GM12891 (cell line): ENCODE measurements at regions not wholly inside any gene's neighbourhood (a gene's known extent, or its start where the extent isn't known, plus 50 kb on each side); places are given as distances from the start of the nearest gene placed in this dataset.

Experiments
- POLR2A ChIP-seq: IDR thresholded peaks from 2 replicates; pipeline ENCODE4 v1.6.1; 2011; ENCODE audit warnings: low read depth, low read length, control low read depth
- POLR2AphosphoS5 ChIP-seq: IDR thresholded peaks from 2 replicates; pipeline ENCODE4 v1.6.1; 2011; ENCODE audit warnings: low read depth, low read length, control low read depth

GRCh38 chr13:66216728-66217127, 1013.4 kb downstream of the PCDH9 start:
- TF ChIP-seq POLR2A (no peak), POLR2AphosphoS5 (no peak)
